HepG2 (cell line): ENCODE measurements at regions not wholly inside any gene's neighbourhood (a gene's known extent, or its start where the extent isn't known, plus 50 kb on each side); places are given as distances from the start of the nearest gene placed in this dataset.

Source experiments
- ATAC-seq: fragments of 200-7000 bp; cut with Tn5 transposase; 3 replicates; pipeline ENCODE4 v1.9.1; 2020; ENCODE audit warnings: mild to moderate bottlenecking, moderate library complexity
- BruUV-seq: library from RNA; stranded (reverse); fragments of 400-500 nt; replicated peaks from 2 replicates; lab custom pipeline; 2021; lab: Mats Ljungman, UMichigan
- CTCF ChIA-PET: fragments of 300-600 bp; formaldehyde crosslinking; extraction: SDS; loops from one replicate; lab custom pipeline; 2021; ENCODE audit warnings: low total read pairs, inconsistent platforms, low intra/inter-chr PET ratio; lab: Yijun Ruan, JAX
- POLR2A ChIA-PET: fragments of 350-600 bp; sonication (Branson Sonifier 250); formaldehyde crosslinking; loops from one replicate; lab custom pipeline; 2020; ENCODE audit warnings: antibody characterized with exemption, inconsistent platforms; lab: Yijun Ruan, JAX
- DNase-seq: peaks from one replicate; pipeline ENCODE4 v3.0.0-alpha.2; 2015; ENCODE audit warnings: low spot score
- FAIRE-seq: peaks from 3 replicates; lab custom pipeline; 2011; peaks lifted over from hg19 to GRCh38; lab: Jason Lieb, UNC
- H2AFZ ChIP-seq: one replicate; pipeline ENCODE4 v1.6.1; 2011; ENCODE audit warnings: low read length, inconsistent platforms
- H3K27ac ChIP-seq: fragments of 300-600 bp; 3 replicates; pipeline ENCODE4 v1.8.0; 2011; ENCODE audit warnings: mixed run types, mild to moderate bottlenecking, mixed read lengths, low read length, inconsistent platforms; ENCODE audit not compliant: insufficient read depth; ENCODE audit errors: extremely low read length
- H3K27me3 ChIP-seq, 2 experiments: fragments of 200-600 bp in 1 of 2; 2 replicates in 1 of 2; 3 replicates in 1 of 2; pipeline versions ENCODE4 v1.6.0 to v1.8.0; 2011; ENCODE audit warnings: low read length in 2 of 2, mild to moderate bottlenecking in 2 of 2, moderate library complexity in 2 of 2, inconsistent platforms in 1 of 2; ENCODE audit not compliant: insufficient read depth in 2 of 2, control insufficient read depth in 1 of 2
- H3K36me3 ChIP-seq, 2 experiments: fragments of 200-600 bp in 1 of 2; replicated peaks in 1 of 2; 2 replicates in 1 of 2; 3 replicates in 1 of 2; pipeline versions ENCODE4 v1.5.1 to v1.8.0; 2011; ENCODE audit warnings: low read length in 2 of 2, inconsistent platforms in 1 of 2; ENCODE audit not compliant: insufficient read depth in 2 of 2, control insufficient read depth in 1 of 2
- H3K4me1 ChIP-seq: 2 replicates; pipeline ENCODE4 v1.5.1; 2012; ENCODE audit warnings: low read length, inconsistent platforms; ENCODE audit not compliant: insufficient read depth
- H3K4me2 ChIP-seq: 2 replicates; pipeline ENCODE4 v1.6.0; 2011; ENCODE audit warnings: low read depth, low read length, inconsistent platforms
- H3K4me3 ChIP-seq, 3 experiments: fragments of 200-600 bp in 1 of 3; sonication (generic), shearing (Covaris generic) in 1 of 3; replicated peaks in 1 of 3; 2 replicates each; pipeline ENCODE4 v1.5.1; 2011 to 2016; ENCODE audit warnings: low read length in 3 of 3, inconsistent platforms in 2 of 3, low read depth in 2 of 3, mild to moderate bottlenecking in 2 of 3, control low read depth in 1 of 3, mixed read lengths in 1 of 3; ENCODE audit not compliant: insufficient read depth in 1 of 3
- H3K79me2 ChIP-seq: one replicate; pipeline ENCODE4 v1.6.1; 2011; ENCODE audit warnings: low read length, inconsistent platforms; ENCODE audit not compliant: insufficient read depth
- H3K9ac ChIP-seq: 2 replicates; pipeline ENCODE4 v1.6.0; 2011; ENCODE audit warnings: mild to moderate bottlenecking, low read depth, low read length, inconsistent platforms; ENCODE audit not compliant: insufficient read depth
- H3K9me3 ChIP-seq: 2 replicates; pipeline ENCODE4 v1.5.1; 2012; ENCODE audit warnings: mild to moderate bottlenecking, low read length
- H4K20me1 ChIP-seq: 2 replicates; pipeline ENCODE4 v1.6.0; 2011; ENCODE audit warnings: inconsistent platforms, mild to moderate bottlenecking, low read length, moderate library complexity; ENCODE audit not compliant: insufficient read depth
- HBP1 ChIP-seq: IDR thresholded peaks from 2 replicates; pipeline ENCODE4 v1.6.1; 2016; ENCODE audit warnings: low read depth, control low read depth
- MTA3 ChIP-seq: sonication (generic); formaldehyde crosslinking; IDR thresholded peaks from 2 replicates; pipeline ENCODE4 v1.4.0; 2020; ENCODE audit warnings: missing genetic modification reagents
- MXI1 ChIP-seq: IDR thresholded peaks from 3 replicates; pipeline ENCODE4 v1.6.1; 2012; ENCODE audit warnings: low read depth, low read length, inconsistent platforms, borderline replicate concordance
- PRPF4 ChIP-seq: fragments of 200-400 bp; formaldehyde crosslinking; IDR thresholded peaks from 2 replicates; pipeline ENCODE4 v1.6.1; 2016; ENCODE audit warnings: low read length, low read depth; ENCODE audit not compliant: poor library complexity, severe bottlenecking
- RARA ChIP-seq: IDR thresholded peaks from 2 replicates; pipeline ENCODE4 v1.6.1; 2016; ENCODE audit warnings: missing genetic modification reagents, missing compliant biosample characterization
- RFX5 ChIP-seq: IDR thresholded peaks from 2 replicates; pipeline ENCODE4 v1.6.1; 2011; ENCODE audit warnings: low read depth, low read length, improper control_type of control experiment
- SIN3A ChIP-seq: IDR thresholded peaks from 2 replicates; pipeline ENCODE4 v1.6.1; 2011; ENCODE audit warnings: low read depth, mild to moderate bottlenecking, control low read depth, low read length, borderline replicate concordance
- ZBTB7B ChIP-seq: sonication (generic); formaldehyde crosslinking; IDR thresholded peaks from 2 replicates; pipeline ENCODE4 v1.4.0; 2020; ENCODE audit warnings: missing genetic modification reagents
- ZMYM3 ChIP-seq: sonication (generic); formaldehyde crosslinking; IDR thresholded peaks from 2 replicates; pipeline ENCODE4 v1.5.1; 2020; ENCODE audit warnings: mild to moderate bottlenecking, missing genetic modification reagents
- ZNF17 ChIP-seq: sonication (generic); formaldehyde crosslinking; IDR thresholded peaks from 2 replicates; pipeline ENCODE4 v1.5.0; 2020; ENCODE audit warnings: mild to moderate bottlenecking, missing genetic modification reagents
- ZNF557 ChIP-seq: sonication (generic); formaldehyde crosslinking; IDR thresholded peaks from 2 replicates; pipeline ENCODE4 v1.4.0; 2020; ENCODE audit warnings: missing genetic modification reagents
- ZNF562 ChIP-seq: sonication (generic); formaldehyde crosslinking; IDR thresholded peaks from 2 replicates; pipeline ENCODE4 v1.8.0; 2022; ENCODE audit warnings: missing genetic modification reagents, borderline replicate concordance
- WGBS: methylation state at CpG from one replicate; pipeline ENCODE4 v1.1.6; 2017; ENCODE audit warnings: low lambda C conversion rate; 5-methylcytosine and 5-hydroxymethylcytosine counted together
- in situ Hi-C: cut with HindIII; loops from 2 replicates; pipeline ENCODE4 v1.10.0; 2017; ENCODE audit warnings: low pct_unique_long_range_greater_than_20kb; ENCODE audit not compliant: extremely low pct_ligation_motif_present
- intact Hi-C: fragments of 100-400 bp; cut with micrococcal nuclease; formaldehyde crosslinking; loops from one replicate; pipeline ENCODE4 v1.10.0; 2022; ENCODE audit not compliant: unreplicated experiment
- TF ChIP-seq, protein P1 (sequence below): sonication (generic); IDR thresholded peaks from 2 replicates; pipeline ENCODE4 v1.6.1; 2016; ENCODE audit warnings: low read depth, borderline replicate concordance

GRCh38 chr9:34793428-34793827 is 83.5 kb upstream of the CCL21 start:
- no peak for DNase-seq
- FAIRE-seq: no peak
- no peak overlapping the region for H3K4me3 ChIP-seq
- intact Hi-C loops: no loop called here
- no peak for ATAC-seq
- H3K27me3 ChIP-seq: no peaks in the 10 kb centered on the region
- BruUV-seq: no TSS peak
- CTCF ChIA-PET: no interaction called here
- POLR2A ChIA-PET: no interaction called here
- H3K36me3 ChIP-seq: no peaks in the 10 kb centered on the region
- no peaks in the 10 kb centered on the region for H4K20me1 ChIP-seq
- no peaks in the 10 kb centered on the region for H3K79me2 ChIP-seq
- no peak overlapping the region for H3K4me2 ChIP-seq
- no peaks in the 10 kb centered on the region for H3K9me3 ChIP-seq
- no peaks in the 10 kb centered on the region for H3K4me1 ChIP-seq
- in situ Hi-C loops: no loop called here
- H3K27ac ChIP-seq: no peak overlapping the region
- TF ChIP-seq ZNF557 (CRISPR knock-in tag) (no peak), HBP1 (no peak), PRPF4 (no peak)
- no peak overlapping the region for H3K9ac ChIP-seq
- no peak overlapping the region for H2AFZ ChIP-seq
- WGBS: 0% methylated on average over 2 of the region's 2 CpGs

DNA sequence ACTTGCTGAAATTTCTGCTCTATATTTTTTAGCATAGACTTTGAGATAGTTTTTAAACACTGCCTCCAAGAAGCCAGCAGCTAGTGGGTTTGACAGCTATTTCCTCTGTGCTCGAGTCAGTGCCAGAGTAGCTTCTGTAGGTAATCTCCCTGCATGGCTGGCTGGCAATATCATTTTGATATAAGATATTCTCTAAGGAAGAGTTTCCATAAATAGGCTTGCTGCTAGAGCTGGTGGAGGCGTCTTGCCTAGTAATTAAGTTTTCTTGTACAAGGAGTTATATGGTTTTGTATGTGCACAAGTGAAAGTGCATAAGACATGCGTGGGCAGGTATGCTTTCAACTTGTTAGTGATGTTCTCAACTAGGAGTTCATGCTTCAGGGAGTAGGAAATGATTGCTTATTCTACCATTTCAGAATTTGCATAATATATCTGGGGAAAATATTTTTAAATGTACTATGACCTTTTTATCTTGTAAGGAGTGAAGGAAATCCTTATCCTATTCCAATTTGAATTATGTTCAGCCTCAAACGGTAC is 74.1 kb upstream of the CCL21 start:
- TF ChIP-seq, protein P1, sequence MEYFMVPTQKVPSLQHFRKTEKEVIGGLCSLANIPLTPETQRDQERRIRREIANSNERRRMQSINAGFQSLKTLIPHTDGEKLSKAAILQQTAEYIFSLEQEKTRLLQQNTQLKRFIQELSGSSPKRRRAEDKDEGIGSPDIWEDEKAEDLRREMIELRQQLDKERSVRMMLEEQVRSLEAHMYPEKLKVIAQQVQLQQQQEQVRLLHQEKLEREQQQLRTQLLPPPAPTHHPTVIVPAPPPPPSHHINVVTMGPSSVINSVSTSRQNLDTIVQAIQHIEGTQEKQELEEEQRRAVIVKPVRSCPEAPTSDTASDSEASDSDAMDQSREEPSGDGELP: no peak
- TF ChIP-seq ZNF17 (CRISPR knock-in tag): no peak
- TF ChIP-seq RFX5: no peak
- no peak for TF ChIP-seq ZMYM3 (CRISPR knock-in tag)
- TF ChIP-seq SIN3A: no peak
- no peak for TF ChIP-seq MTA3 (CRISPR knock-in tag)
- no peak for TF ChIP-seq MXI1
- no peak for TF ChIP-seq RARA
- TF ChIP-seq ZNF562 (CRISPR knock-in tag): no peak
- TF ChIP-seq ZBTB7B (CRISPR knock-in tag): no peak
- 0% methylated on average over 4 of the region's 4 CpGs for WGBS

More for the DNA sequence above, 74.1 kb upstream of the CCL21 start:
- Histone ChIP-seq H2AFZ (no peak overlapping the region), H3K4me3 (no peak overlapping the region), H3K9ac (no peak overlapping the region), H3K4me2 (no peak overlapping the region), H4K20me1 (no peaks in the 10 kb centered on the region), H3K27me3 (no peaks in the 10 kb centered on the region), H3K9me3 (no peaks in the 10 kb centered on the region), H3K4me1 (no peaks in the 10 kb centered on the region), H3K79me2 (no peaks in the 10 kb centered on the region), H3K27ac (no peak overlapping the region), H3K36me3 (no peaks in the 10 kb centered on the region)
- no peak for FAIRE-seq
- intact Hi-C loops: no loop called here
- in situ Hi-C loops: no loop called here
- DNase-seq: no peak
- ChIA-PET POLR2A (no interaction called here), CTCF (no interaction called here)
- no TSS peak for BruUV-seq
- ATAC-seq: no peak
